ENCODE measurements at regions not wholly inside any gene's neighbourhood (a gene's known extent, or its start where the extent isn't known, plus 50 kb on each side); places are given as distances from the start of the nearest gene placed in this dataset.

- no peak for TF ChIP-seq CTCF (IDR thresholded peaks at IDR 0.05)
- no peak overlapping the region for H3K27ac Mint-ChIP-seq
- no peaks in the 10 kb centered on the region for H3K4me1 ChIP-seq (ENCODE audit: control insufficient read depth in 1 of 2, insufficient read depth in 2 of 2, low read length in 2 of 2)
- no peak overlapping the region for H3K9ac ChIP-seq (ENCODE audit: insufficient read depth, low read length, poor library complexity, severe bottlenecking)
- no peak for DNase-seq
- H3K27me3 ChIP-seq (ENCODE audit: control insufficient read depth in 2 of 2, insufficient read depth in 2 of 2, low read length in 2 of 2), result no peaks in the 10 kb centered on the region
- no peaks in the 10 kb centered on the region for H3K79me2 ChIP-seq (ENCODE audit: insufficient read depth, low read length)
- H3K4me1 Mint-ChIP-seq, result no peaks in the 10 kb centered on the region
- H3K4me3 Mint-ChIP-seq, result no peak overlapping the region
- H3K9me3 Mint-ChIP-seq, result peaks cover 0 to 3% (median 0%) of the 10 kb centered on the region in 7 donors
- no CpG with 5 or more reads among the region's 2 CpGs for WGBS (ENCODE audit: insufficient coverage)
- H3K4me3 ChIP-seq (replicated peaks in 1 of 3; ENCODE audit: low read depth in 2 of 3, low read length in 3 of 3), result no peak overlapping the region
- H3K36me3 ChIP-seq (replicated peaks in 1 of 2; ENCODE audit: control insufficient read depth in 1 of 2, insufficient read depth in 2 of 2, low read length in 2 of 2), result no peaks in the 10 kb centered on the region
- no peak overlapping the region for H3K4me2 ChIP-seq (replicated peaks; ENCODE audit: extremely low read depth, low read length, poor library complexity, severe bottlenecking)
- no peak overlapping the region for H2AFZ ChIP-seq (ENCODE audit: insufficient read depth, low read depth, low read length, poor library complexity, severe bottlenecking)
- H3K27me3 Mint-ChIP-seq (ENCODE audit: low read depth in 3 of 3), result peaks cover 1 to 8% (median 4%) of the 10 kb centered on the region in 3 donors
- H4K20me1 ChIP-seq (ENCODE audit: insufficient read depth, low read length), result no peaks in the 10 kb centered on the region
- no peaks in the 10 kb centered on the region for H3K9me3 ChIP-seq (replicated peaks in 1 of 2; ENCODE audit: control insufficient read depth in 1 of 2, insufficient read depth in 1 of 2, low read length in 2 of 2)
- H3K27ac ChIP-seq (ENCODE audit: low read depth in 1 of 2, low read length in 2 of 2), result no peak overlapping the region
- intact Hi-C loops (cut with micrococcal nuclease), result no loop called here
- H3K36me3 Mint-ChIP-seq, result no peaks in the 10 kb centered on the region
These were observed 89.2 kb downstream of the FOXA2 start for GRCh38 chr20:22495172-22495571.

- Histone ChIP-seq H3K27me3 (ENCODE audit: control insufficient read depth in 2 of 2, insufficient read depth in 2 of 2, low read length in 2 of 2) (peaks cover 0 to 2% of the 10 kb centered on the region in 2 donors), H3K4me3 (replicated peaks in 1 of 3; ENCODE audit: low read depth in 2 of 3, low read length in 3 of 3) (no peak overlapping the region), H3K9ac (ENCODE audit: insufficient read depth, low read length, poor library complexity, severe bottlenecking) (no peak overlapping the region), H3K4me2 (replicated peaks; ENCODE audit: extremely low read depth, low read length, poor library complexity, severe bottlenecking) (no peak overlapping the region), H3K9me3 (replicated peaks in 1 of 2; ENCODE audit: control insufficient read depth in 1 of 2, insufficient read depth in 1 of 2, low read length in 2 of 2) (no peaks in the 10 kb centered on the region), H4K20me1 (ENCODE audit: insufficient read depth, low read length) (no peaks in the 10 kb centered on the region), H2AFZ (ENCODE audit: insufficient read depth, low read depth, low read length, poor library complexity, severe bottlenecking) (no peak overlapping the region), H3K79me2 (ENCODE audit: insufficient read depth, low read length) (no peaks in the 10 kb centered on the region), H3K27ac (ENCODE audit: low read depth in 1 of 2, low read length in 2 of 2) (no peak overlapping the region), H3K36me3 (replicated peaks in 1 of 2; ENCODE audit: control insufficient read depth in 1 of 2, insufficient read depth in 2 of 2, low read length in 2 of 2) (no peaks in the 10 kb centered on the region), H3K4me1 (ENCODE audit: control insufficient read depth in 1 of 2, insufficient read depth in 2 of 2, low read length in 2 of 2) (no peaks in the 10 kb centered on the region)
- H3K27ac Mint-ChIP-seq, result no peak overlapping the region
- peaks cover 0 to 2% (median 0%) of the 10 kb centered on the region in 7 donors for H3K9me3 Mint-ChIP-seq
- TF ChIP-seq CTCF (IDR thresholded peaks at IDR 0.05), result no peak
- intact Hi-C loops (cut with micrococcal nuclease), result no loop called here
- H3K36me3 Mint-ChIP-seq, result no peaks in the 10 kb centered on the region
- H3K4me3 Mint-ChIP-seq, result no peak overlapping the region
- WGBS (ENCODE audit: insufficient coverage), result no CpG with 5 or more reads among the region's 2 CpGs
- no peak for DNase-seq
- peaks cover 3 to 10% (median 5%) of the 10 kb centered on the region in 3 donors for H3K27me3 Mint-ChIP-seq (ENCODE audit: low read depth in 3 of 3)
- H3K4me1 Mint-ChIP-seq, result no peaks in the 10 kb centered on the region
These were observed 91.9 kb downstream of the FOXA2 start for GRCh38 chr20:22492497-22492896.

All from CD14-positive monocyte (primary cell).